ENCODE measurements at regions not wholly inside any gene's neighbourhood (a gene's known extent, or its start where the extent isn't known, plus 50 kb on each side); places are given as distances from the start of the nearest gene placed in this dataset.

GRCh38 chr2:2599441-2599840 is 268.4 kb upstream of the MYT1L start:
- Histone ChIP-seq H3K4me2 (ENCODE audit: low read length) (no peak overlapping the region), H3K36me3 (ENCODE audit: control insufficient read depth, insufficient read depth, low read length) (no peaks in the 10 kb centered on the region), H3K4me1 (ENCODE audit: control insufficient read depth, low read depth, low read length) (no peaks in the 10 kb centered on the region), H3K79me2 (ENCODE audit: control insufficient read depth, insufficient read depth, low read length) (no peaks in the 10 kb centered on the region), H2BK120ac (ENCODE audit: low read depth, low read length) (no peak overlapping the region), H2BK15ac (replicated peaks; ENCODE audit: low read depth) (no peak overlapping the region), H3K23ac (ENCODE audit: low read length) (no peak overlapping the region), H3K4ac (ENCODE audit: low read depth, low read length) (no peak overlapping the region), H3K27ac (ENCODE audit: low read depth, low read length) (no peak overlapping the region), H2BK5ac (ENCODE audit: low read length) (no peak overlapping the region), H3K18ac (ENCODE audit: low read length) (no peak overlapping the region), H3K56ac (ENCODE audit: low read length) (no peak overlapping the region), H4K5ac (ENCODE audit: low read length) (no peak overlapping the region), H3K27me3 (ENCODE audit: insufficient read depth, low read length, poor library complexity) (no peaks in the 10 kb centered on the region), H4K8ac (ENCODE audit: low read depth, low read length) (no peak overlapping the region), H3K9ac (ENCODE audit: low read length) (no peak overlapping the region), H3K79me1 (ENCODE audit: low read length) (no peaks in the 10 kb centered on the region), H3K4me3 (ENCODE audit: low read length) (no peak overlapping the region), H2AK5ac (ENCODE audit: low read length) (no peak overlapping the region)
- WGBS (ENCODE audit: extremely low coverage, insufficient coverage, low lambda C conversion rate), result no CpG with 5 or more reads among the region's 8 CpGs
- DNase-seq, result no peak

GRCh38 chr2:2597712-2598111 is 266.6 kb upstream of the MYT1L start:
- no peaks in the 10 kb centered on the region for H3K79me2 ChIP-seq (ENCODE audit: control insufficient read depth, insufficient read depth, low read length)
- no peak overlapping the region for H3K18ac ChIP-seq (ENCODE audit: low read length)
- H3K36me3 ChIP-seq (ENCODE audit: control insufficient read depth, insufficient read depth, low read length), result no peaks in the 10 kb centered on the region
- no peak overlapping the region for H3K27ac ChIP-seq (ENCODE audit: low read depth, low read length)
- no peak overlapping the region for H3K23ac ChIP-seq (ENCODE audit: low read length)
- WGBS (ENCODE audit: extremely low coverage, insufficient coverage, low lambda C conversion rate), result no CpG with 5 or more reads among the region's 2 CpGs
- H4K8ac ChIP-seq (ENCODE audit: low read depth, low read length), result no peak overlapping the region
- H3K56ac ChIP-seq (ENCODE audit: low read length), result no peak overlapping the region
- no peak for DNase-seq
- H2BK15ac ChIP-seq (replicated peaks; ENCODE audit: low read depth), result no peak overlapping the region
- H2BK5ac ChIP-seq (ENCODE audit: low read length), result no peak overlapping the region
- H3K4ac ChIP-seq (ENCODE audit: low read depth, low read length), result no peak overlapping the region
- H2AK5ac ChIP-seq (ENCODE audit: low read length), result no peak overlapping the region
- no peaks in the 10 kb centered on the region for H3K27me3 ChIP-seq (ENCODE audit: insufficient read depth, low read length, poor library complexity)
- H3K4me2 ChIP-seq (ENCODE audit: low read length), result no peak overlapping the region
- no peak overlapping the region for H3K4me3 ChIP-seq (ENCODE audit: low read length)
- H3K4me1 ChIP-seq (ENCODE audit: control insufficient read depth, low read depth, low read length), result no peaks in the 10 kb centered on the region
- no peak overlapping the region for H2BK120ac ChIP-seq (ENCODE audit: low read depth, low read length)
- no peak overlapping the region for H3K9ac ChIP-seq (ENCODE audit: low read length)
- H3K79me1 ChIP-seq (ENCODE audit: low read length), result no peaks in the 10 kb centered on the region
- H4K5ac ChIP-seq (ENCODE audit: low read length), result no peak overlapping the region

- no peaks in the 10 kb centered on the region for H3K36me3 ChIP-seq (ENCODE audit: control insufficient read depth, insufficient read depth, low read length)
- no peak overlapping the region for H2BK120ac ChIP-seq (ENCODE audit: low read depth, low read length)
- H3K4ac ChIP-seq (ENCODE audit: low read depth, low read length), result no peak overlapping the region
- no peaks in the 10 kb centered on the region for H3K27me3 ChIP-seq (ENCODE audit: insufficient read depth, low read length, poor library complexity)
- no peak overlapping the region for H3K27ac ChIP-seq (ENCODE audit: low read depth, low read length)
- H3K79me2 ChIP-seq (ENCODE audit: control insufficient read depth, insufficient read depth, low read length), result no peaks in the 10 kb centered on the region
- WGBS (ENCODE audit: extremely low coverage, insufficient coverage, low lambda C conversion rate), result no CpG with 5 or more reads among the region's 6 CpGs
- H3K23ac ChIP-seq (ENCODE audit: low read length), result no peak overlapping the region
- H4K8ac ChIP-seq (ENCODE audit: low read depth, low read length), result no peak overlapping the region
- H3K4me1 ChIP-seq (ENCODE audit: control insufficient read depth, low read depth, low read length), result no peaks in the 10 kb centered on the region
- no peak overlapping the region for H2BK15ac ChIP-seq (replicated peaks; ENCODE audit: low read depth)
- H3K56ac ChIP-seq (ENCODE audit: low read length), result no peak overlapping the region
- H4K5ac ChIP-seq (ENCODE audit: low read length), result no peak overlapping the region
- no peak overlapping the region for H3K4me3 ChIP-seq (ENCODE audit: low read length)
- H3K18ac ChIP-seq (ENCODE audit: low read length), result no peak overlapping the region
- no peak overlapping the region for H3K9ac ChIP-seq (ENCODE audit: low read length)
- no peak overlapping the region for H2AK5ac ChIP-seq (ENCODE audit: low read length)
- no peaks in the 10 kb centered on the region for H3K79me1 ChIP-seq (ENCODE audit: low read length)
- no peak overlapping the region for H2BK5ac ChIP-seq (ENCODE audit: low read length)
- no peak overlapping the region for H3K4me2 ChIP-seq (ENCODE audit: low read length)
- DNase-seq, result no peak
These were observed 260.5 kb upstream of the MYT1L start for GRCh38 chr2:2591542-2591940.

- H3K4me2 ChIP-seq (ENCODE audit: low read length), result no peak overlapping the region
- H3K4me1 ChIP-seq (ENCODE audit: control insufficient read depth, low read depth, low read length), result no peaks in the 10 kb centered on the region
- no peaks in the 10 kb centered on the region for H3K79me2 ChIP-seq (ENCODE audit: control insufficient read depth, insufficient read depth, low read length)
- no peaks in the 10 kb centered on the region for H3K79me1 ChIP-seq (ENCODE audit: low read length)
- no peak overlapping the region for H3K4me3 ChIP-seq (ENCODE audit: low read length)
- no peak overlapping the region for H3K4ac ChIP-seq (ENCODE audit: low read depth, low read length)
- H2BK120ac ChIP-seq (ENCODE audit: low read depth, low read length), result no peak overlapping the region
- H3K56ac ChIP-seq (ENCODE audit: low read length), result no peak overlapping the region
- no peak overlapping the region for H4K5ac ChIP-seq (ENCODE audit: low read length)
- H2BK5ac ChIP-seq (ENCODE audit: low read length), result no peak overlapping the region
- no peak overlapping the region for H2AK5ac ChIP-seq (ENCODE audit: low read length)
- no peak for DNase-seq
- no peak overlapping the region for H3K18ac ChIP-seq (ENCODE audit: low read length)
- H3K23ac ChIP-seq (ENCODE audit: low read length), result no peak overlapping the region
- no peak overlapping the region for H4K8ac ChIP-seq (ENCODE audit: low read depth, low read length)
- no peak overlapping the region for H2BK15ac ChIP-seq (replicated peaks; ENCODE audit: low read depth)
- H3K36me3 ChIP-seq (ENCODE audit: control insufficient read depth, insufficient read depth, low read length), result no peaks in the 10 kb centered on the region
- H3K27ac ChIP-seq (ENCODE audit: low read depth, low read length), result no peak overlapping the region
- no peaks in the 10 kb centered on the region for H3K27me3 ChIP-seq (ENCODE audit: insufficient read depth, low read length, poor library complexity)
- no CpG with 5 or more reads among the region's 4 CpGs for WGBS (ENCODE audit: extremely low coverage, insufficient coverage, low lambda C conversion rate)
- no peak overlapping the region for H3K9ac ChIP-seq (ENCODE audit: low read length)
These were observed 259.9 kb upstream of the MYT1L start for GRCh38 chr2:2590841-2591541.

- no peak for DNase-seq
- H3K79me2 ChIP-seq (ENCODE audit: control insufficient read depth, insufficient read depth, low read length), result no peaks in the 10 kb centered on the region
- H3K23ac ChIP-seq (ENCODE audit: low read length), result no peak overlapping the region
- no peak overlapping the region for H3K18ac ChIP-seq (ENCODE audit: low read length)
- no peak overlapping the region for H3K56ac ChIP-seq (ENCODE audit: low read length)
- no peaks in the 10 kb centered on the region for H3K27me3 ChIP-seq (ENCODE audit: insufficient read depth, low read length, poor library complexity)
- H3K4me3 ChIP-seq (ENCODE audit: low read length), result no peak overlapping the region
- H2BK120ac ChIP-seq (ENCODE audit: low read depth, low read length), result no peak overlapping the region
- no peak overlapping the region for H4K8ac ChIP-seq (ENCODE audit: low read depth, low read length)
- no peak overlapping the region for H3K4me2 ChIP-seq (ENCODE audit: low read length)
- H3K27ac ChIP-seq (ENCODE audit: low read depth, low read length), result no peak overlapping the region
- no peak overlapping the region for H2BK5ac ChIP-seq (ENCODE audit: low read length)
- no peaks in the 10 kb centered on the region for H3K36me3 ChIP-seq (ENCODE audit: control insufficient read depth, insufficient read depth, low read length)
- no peak overlapping the region for H4K5ac ChIP-seq (ENCODE audit: low read length)
- no peak overlapping the region for H3K9ac ChIP-seq (ENCODE audit: low read length)
- H3K79me1 ChIP-seq (ENCODE audit: low read length), result no peaks in the 10 kb centered on the region
- no peak overlapping the region for H2BK15ac ChIP-seq (replicated peaks; ENCODE audit: low read depth)
- no CpG with 5 or more reads among the region's 1 CpG for WGBS (ENCODE audit: extremely low coverage, insufficient coverage, low lambda C conversion rate)
- no peak overlapping the region for H3K4ac ChIP-seq (ENCODE audit: low read depth, low read length)
- H2AK5ac ChIP-seq (ENCODE audit: low read length), result no peak overlapping the region
- no peaks in the 10 kb centered on the region for H3K4me1 ChIP-seq (ENCODE audit: control insufficient read depth, low read depth, low read length)
These were observed 259.1 kb upstream of the MYT1L start for GRCh38 chr2:2590141-2590540.

- WGBS (ENCODE audit: extremely low coverage, insufficient coverage, low lambda C conversion rate), result no CpG with 5 or more reads among the region's 4 CpGs
These were observed 257.7 kb upstream of the MYT1L start for GRCh38 chr2:2588777-2589176.

More at GRCh38 chr2:2588777-2589176, 257.7 kb upstream of the MYT1L start:
- Histone ChIP-seq H3K4me1 (ENCODE audit: control insufficient read depth, low read depth, low read length) (no peaks in the 10 kb centered on the region), H3K27me3 (ENCODE audit: insufficient read depth, low read length, poor library complexity) (no peaks in the 10 kb centered on the region), H3K4me2 (ENCODE audit: low read length) (no peak overlapping the region), H3K9ac (ENCODE audit: low read length) (no peak overlapping the region), H3K36me3 (ENCODE audit: control insufficient read depth, insufficient read depth, low read length) (no peaks in the 10 kb centered on the region), H3K18ac (ENCODE audit: low read length) (no peak overlapping the region), H3K79me1 (ENCODE audit: low read length) (no peaks in the 10 kb centered on the region), H3K56ac (ENCODE audit: low read length) (no peak overlapping the region), H3K27ac (ENCODE audit: low read depth, low read length) (no peak overlapping the region), H2BK5ac (ENCODE audit: low read length) (no peak overlapping the region), H2BK15ac (replicated peaks; ENCODE audit: low read depth) (no peak overlapping the region), H4K5ac (ENCODE audit: low read length) (no peak overlapping the region), H4K8ac (ENCODE audit: low read depth, low read length) (no peak overlapping the region), H2BK120ac (ENCODE audit: low read depth, low read length) (no peak overlapping the region), H3K79me2 (ENCODE audit: control insufficient read depth, insufficient read depth, low read length) (no peaks in the 10 kb centered on the region), H3K4me3 (ENCODE audit: low read length) (no peak overlapping the region), H3K4ac (ENCODE audit: low read depth, low read length) (no peak overlapping the region), H2AK5ac (ENCODE audit: low read length) (no peak overlapping the region), H3K23ac (ENCODE audit: low read length) (no peak overlapping the region)
- no peak for DNase-seq

Data from mesendoderm (in vitro differentiated cells).